HEK293 (cell line): ENCODE measurements at regions not wholly inside any gene's neighbourhood (a gene's known extent, or its start where the extent isn't known, plus 50 kb on each side); places are given as distances from the start of the nearest gene placed in this dataset.

Experiments
- CTCF ChIA-PET: fragments of 350-600 bp; formaldehyde crosslinking; extraction: SDS; loops from one replicate; lab custom pipeline; 2021; ENCODE audit warnings: antibody characterized with exemption; lab: Yijun Ruan, JAX
- POLR2A ChIA-PET: fragments of 300-600 bp; formaldehyde crosslinking; extraction: SDS; loops from one replicate; lab custom pipeline; 2020; ENCODE audit warnings: antibody characterized with exemption, inconsistent platforms; lab: Yijun Ruan, JAX
- H3K27ac ChIP-seq: fragments of 200-500 bp; sonication (Bioruptor generic); 2 replicates; pipeline ENCODE4 v1.5.1; 2014; ENCODE audit warnings: low read depth, low read length, control low read depth, inconsistent platforms; ENCODE audit errors: extremely low read depth
- H3K36me3 ChIP-seq, 2 experiments: fragments of 200-500 bp in 1 of 2; sonication (Bioruptor generic) in 1 of 2; 1 replicate in 1 of 2; 2 replicates in 1 of 2; pipeline ENCODE4 v1.5.1; 2014 to 2017; ENCODE audit warnings: inconsistent platforms in 2 of 2, low read length in 2 of 2; ENCODE audit not compliant: control insufficient read depth in 2 of 2, insufficient read depth in 1 of 2
- H3K4me1 ChIP-seq: fragments of 200-500 bp; sonication (Bioruptor generic); 2 replicates; pipeline ENCODE4 v1.5.1; 2014; ENCODE audit warnings: mild to moderate bottlenecking, low read length, inconsistent platforms; ENCODE audit not compliant: control insufficient read depth, insufficient read depth
- H3K4me3 ChIP-seq: 2 replicates; pipeline ENCODE4 v1.5.1; 2011; ENCODE audit warnings: low read depth, mild to moderate bottlenecking, control low read depth, low read length, moderate library complexity
- H3K9me3 ChIP-seq: fragments of 200-500 bp; sonication (Bioruptor generic); 2 replicates; pipeline ENCODE4 v1.5.1; 2014; ENCODE audit warnings: low read depth, low read length, inconsistent platforms; ENCODE audit not compliant: control insufficient read depth, insufficient read depth
- KLF10 ChIP-seq: fragments of 450-650 bp; IDR thresholded peaks from 2 replicates; pipeline ENCODE4 v1.5.1; 2018; ENCODE audit warnings: missing biosample characterization, mild to moderate bottlenecking, missing genetic modification characterization
- KLF9 ChIP-seq: fragments of 450-650 bp; formaldehyde crosslinking; IDR thresholded peaks from 2 replicates; pipeline ENCODE4 v1.5.1; 2016; ENCODE audit warnings: missing biosample characterization, missing genetic modification characterization, low read depth
- PRDM10 ChIP-seq: fragments of 450-650 bp; formaldehyde crosslinking; IDR thresholded peaks from 2 replicates; pipeline ENCODE4 v1.5.1; 2016; ENCODE audit warnings: missing biosample characterization, missing genetic modification characterization
- ZBTB17 ChIP-seq: fragments of 450-650 bp; formaldehyde crosslinking; IDR thresholded peaks from 2 replicates; pipeline ENCODE4 v1.5.1; 2016; ENCODE audit warnings: missing biosample characterization, missing genetic modification characterization
- ZBTB8A ChIP-seq: fragments of 450-650 bp; formaldehyde crosslinking; IDR thresholded peaks from 2 replicates; pipeline ENCODE4 v1.5.1; 2016; ENCODE audit warnings: missing biosample characterization, missing genetic modification characterization
- ZNF146 ChIP-seq: fragments of 450-650 bp; formaldehyde crosslinking; IDR thresholded peaks from 2 replicates; pipeline ENCODE4 v1.5.1; 2016; ENCODE audit warnings: missing biosample characterization, missing genetic modification characterization
- ZNF449 ChIP-seq: fragments of 450-650 bp; formaldehyde crosslinking; IDR thresholded peaks from 2 replicates; pipeline ENCODE4 v1.5.1; 2017; ENCODE audit warnings: missing biosample characterization, mild to moderate bottlenecking, missing genetic modification characterization, moderate library complexity
- ZNF514 ChIP-seq: fragments of 450-650 bp; formaldehyde crosslinking; IDR thresholded peaks from 2 replicates; pipeline ENCODE4 v1.5.1; 2016; ENCODE audit warnings: missing biosample characterization, missing genetic modification characterization
- ZNF530 ChIP-seq: fragments of 450-650 bp; formaldehyde crosslinking; IDR thresholded peaks from 2 replicates; pipeline ENCODE4 v1.5.1; 2016; ENCODE audit warnings: low read depth, missing biosample characterization, missing genetic modification characterization
- ZNF548 ChIP-seq: fragments of 450-650 bp; formaldehyde crosslinking; IDR thresholded peaks from 2 replicates; pipeline ENCODE4 v1.5.1; 2016; ENCODE audit warnings: missing biosample characterization, missing genetic modification characterization
- ZNF549 ChIP-seq: fragments of 450-650 bp; IDR thresholded peaks from 2 replicates; pipeline ENCODE4 v1.5.1; 2018; ENCODE audit warnings: missing biosample characterization, missing genetic modification characterization, mild to moderate bottlenecking, inconsistent platforms, moderate library complexity
- ZNF555 ChIP-seq: fragments of 450-650 bp; formaldehyde crosslinking; conservative IDR thresholded peaks from 2 replicates; pipeline ENCODE4 v1.5.1; 2017; ENCODE audit warnings: missing biosample characterization, mild to moderate bottlenecking, missing genetic modification characterization, inconsistent platforms
- ZNF610 ChIP-seq: fragments of 450-650 bp; formaldehyde crosslinking; IDR thresholded peaks from 2 replicates; pipeline ENCODE4 v1.5.1; 2016; ENCODE audit warnings: missing biosample characterization, missing genetic modification characterization, borderline replicate concordance
- ZNF701 ChIP-seq: fragments of 450-650 bp; formaldehyde crosslinking; IDR thresholded peaks from 2 replicates; pipeline ENCODE4 v1.5.1; 2016; ENCODE audit warnings: missing biosample characterization, missing genetic modification characterization
- ZNF747 ChIP-seq: fragments of 450-650 bp; formaldehyde crosslinking; IDR thresholded peaks from 2 replicates; pipeline ENCODE4 v1.5.1; 2016; ENCODE audit warnings: missing biosample characterization, missing genetic modification characterization
- TF ChIP-seq, protein P1 (sequence below): fragments of 450-650 bp; formaldehyde crosslinking; IDR thresholded peaks from 2 replicates; pipeline ENCODE4 v1.5.1; 2016; ENCODE audit warnings: missing biosample characterization, missing genetic modification characterization
- TF ChIP-seq, protein P2 (sequence below): fragments of 450-650 bp; formaldehyde crosslinking; IDR thresholded peaks from 2 replicates; pipeline ENCODE4 v1.5.1; 2016; ENCODE audit warnings: missing biosample characterization, missing genetic modification characterization
- TF ChIP-seq, protein P3 (sequence below): fragments of 450-650 bp; formaldehyde crosslinking; IDR thresholded peaks from 2 replicates; pipeline ENCODE4 v1.5.1; 2016; ENCODE audit warnings: missing biosample characterization, missing genetic modification characterization, borderline replicate concordance
- TF ChIP-seq, protein P4 (sequence below): fragments of 450-650 bp; formaldehyde crosslinking; IDR thresholded peaks from 2 replicates; pipeline ENCODE4 v1.5.1; 2017; ENCODE audit warnings: missing biosample characterization, missing genetic modification characterization
- TF ChIP-seq, protein P5 (sequence below): fragments of 450-650 bp; formaldehyde crosslinking; IDR thresholded peaks from 2 replicates; pipeline ENCODE4 v1.5.1; 2017; ENCODE audit warnings: missing biosample characterization, missing genetic modification characterization
- TF ChIP-seq, protein P6 (sequence below): fragments of 450-650 bp; formaldehyde crosslinking; IDR thresholded peaks from 2 replicates; pipeline ENCODE4 v1.5.1; 2017; ENCODE audit warnings: missing biosample characterization, missing genetic modification characterization

- TF ChIP-seq ZNF548, result no peak
These were observed 169.2 kb upstream of the SPATS2L start (continued) for GRCh38 chr2:200137271-200137670.

DNA sequence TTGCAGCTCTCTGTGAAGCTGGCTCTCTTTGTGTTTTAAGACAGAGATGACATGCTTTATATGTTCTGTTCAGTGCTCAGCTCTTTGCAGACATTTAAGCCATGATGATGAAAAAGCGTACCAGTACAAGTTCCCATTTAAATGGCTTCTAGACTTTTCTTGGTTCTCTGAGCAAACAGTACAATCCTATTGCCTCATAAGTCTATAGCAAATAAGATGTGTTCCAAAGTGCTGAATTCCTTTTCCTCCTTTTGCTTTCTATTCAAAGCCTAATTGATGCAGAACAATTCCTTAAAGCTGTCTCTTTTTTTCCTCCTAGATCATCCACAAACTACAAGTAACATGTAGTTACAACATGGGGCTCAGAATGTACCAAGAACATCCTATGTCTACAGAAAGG is 168.8 kb upstream of the SPATS2L start:
- Histone ChIP-seq H3K9me3 (no peaks in the 10 kb centered on the region), H3K36me3 (no peaks in the 10 kb centered on the region), H3K27ac (no peak overlapping the region), H3K4me1 (no peaks in the 10 kb centered on the region), H3K4me3 (no peak overlapping the region)
- TF ChIP-seq ZNF555 (tag by site-specific recombination), result no peak
- TF ChIP-seq, protein P1, sequence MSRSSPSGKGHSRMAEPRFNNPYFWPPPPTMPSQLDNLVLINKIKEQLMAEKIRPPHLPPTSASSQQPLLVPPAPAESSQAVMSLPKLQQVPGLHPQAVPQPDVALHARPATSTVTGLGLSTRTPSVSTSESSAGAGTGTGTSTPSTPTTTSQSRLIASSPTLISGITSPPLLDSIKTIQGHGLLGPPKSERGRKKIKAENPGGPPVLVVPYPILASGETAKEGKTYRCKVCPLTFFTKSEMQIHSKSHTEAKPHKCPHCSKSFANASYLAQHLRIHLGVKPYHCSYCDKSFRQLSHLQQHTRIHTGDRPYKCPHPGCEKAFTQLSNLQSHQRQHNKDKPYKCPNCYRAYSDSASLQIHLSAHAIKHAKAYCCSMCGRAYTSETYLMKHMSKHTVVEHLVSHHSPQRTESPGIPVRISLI (tag by site-specific recombination), result no peak
- no peak for TF ChIP-seq ZNF610
- no peak for TF ChIP-seq ZNF530 (tag by site-specific recombination)
- no peak for TF ChIP-seq ZNF146 (tag by site-specific recombination)
- no peak for TF ChIP-seq PRDM10
- TF ChIP-seq, protein P2, sequence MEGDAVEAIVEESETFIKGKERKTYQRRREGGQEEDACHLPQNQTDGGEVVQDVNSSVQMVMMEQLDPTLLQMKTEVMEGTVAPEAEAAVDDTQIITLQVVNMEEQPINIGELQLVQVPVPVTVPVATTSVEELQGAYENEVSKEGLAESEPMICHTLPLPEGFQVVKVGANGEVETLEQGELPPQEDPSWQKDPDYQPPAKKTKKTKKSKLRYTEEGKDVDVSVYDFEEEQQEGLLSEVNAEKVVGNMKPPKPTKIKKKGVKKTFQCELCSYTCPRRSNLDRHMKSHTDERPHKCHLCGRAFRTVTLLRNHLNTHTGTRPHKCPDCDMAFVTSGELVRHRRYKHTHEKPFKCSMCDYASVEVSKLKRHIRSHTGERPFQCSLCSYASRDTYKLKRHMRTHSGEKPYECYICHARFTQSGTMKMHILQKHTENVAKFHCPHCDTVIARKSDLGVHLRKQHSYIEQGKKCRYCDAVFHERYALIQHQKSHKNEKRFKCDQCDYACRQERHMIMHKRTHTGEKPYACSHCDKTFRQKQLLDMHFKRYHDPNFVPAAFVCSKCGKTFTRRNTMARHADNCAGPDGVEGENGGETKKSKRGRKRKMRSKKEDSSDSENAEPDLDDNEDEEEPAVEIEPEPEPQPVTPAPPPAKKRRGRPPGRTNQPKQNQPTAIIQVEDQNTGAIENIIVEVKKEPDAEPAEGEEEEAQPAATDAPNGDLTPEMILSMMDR (tag by site-specific recombination), result no peak
- TF ChIP-seq, protein P3, sequence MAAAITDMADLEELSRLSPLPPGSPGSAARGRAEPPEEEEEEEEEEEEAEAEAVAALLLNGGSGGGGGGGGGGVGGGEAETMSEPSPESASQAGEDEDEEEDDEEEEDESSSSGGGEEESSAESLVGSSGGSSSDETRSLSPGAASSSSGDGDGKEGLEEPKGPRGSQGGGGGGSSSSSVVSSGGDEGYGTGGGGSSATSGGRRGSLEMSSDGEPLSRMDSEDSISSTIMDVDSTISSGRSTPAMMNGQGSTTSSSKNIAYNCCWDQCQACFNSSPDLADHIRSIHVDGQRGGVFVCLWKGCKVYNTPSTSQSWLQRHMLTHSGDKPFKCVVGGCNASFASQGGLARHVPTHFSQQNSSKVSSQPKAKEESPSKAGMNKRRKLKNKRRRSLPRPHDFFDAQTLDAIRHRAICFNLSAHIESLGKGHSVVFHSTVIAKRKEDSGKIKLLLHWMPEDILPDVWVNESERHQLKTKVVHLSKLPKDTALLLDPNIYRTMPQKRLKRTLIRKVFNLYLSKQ (tag by site-specific recombination), result no peak
- TF ChIP-seq ZNF449 (tag by site-specific recombination), result no peak
- no peak for TF ChIP-seq ZNF701 (tag by site-specific recombination)
- no peak for TF ChIP-seq ZNF514 (tag by site-specific recombination)
- TF ChIP-seq ZNF549 (tag by site-specific recombination), result no peak
- TF ChIP-seq, protein P4, sequence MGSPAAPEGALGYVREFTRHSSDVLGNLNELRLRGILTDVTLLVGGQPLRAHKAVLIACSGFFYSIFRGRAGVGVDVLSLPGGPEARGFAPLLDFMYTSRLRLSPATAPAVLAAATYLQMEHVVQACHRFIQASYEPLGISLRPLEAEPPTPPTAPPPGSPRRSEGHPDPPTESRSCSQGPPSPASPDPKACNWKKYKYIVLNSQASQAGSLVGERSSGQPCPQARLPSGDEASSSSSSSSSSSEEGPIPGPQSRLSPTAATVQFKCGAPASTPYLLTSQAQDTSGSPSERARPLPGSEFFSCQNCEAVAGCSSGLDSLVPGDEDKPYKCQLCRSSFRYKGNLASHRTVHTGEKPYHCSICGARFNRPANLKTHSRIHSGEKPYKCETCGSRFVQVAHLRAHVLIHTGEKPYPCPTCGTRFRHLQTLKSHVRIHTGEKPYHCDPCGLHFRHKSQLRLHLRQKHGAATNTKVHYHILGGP, result no peak
- no peak for TF ChIP-seq ZNF747 (tag by site-specific recombination)
- TF ChIP-seq KLF9 (tag by site-specific recombination), result no peak
- no peak for TF ChIP-seq ZBTB17 (tag by site-specific recombination)
- TF ChIP-seq, protein P5, sequence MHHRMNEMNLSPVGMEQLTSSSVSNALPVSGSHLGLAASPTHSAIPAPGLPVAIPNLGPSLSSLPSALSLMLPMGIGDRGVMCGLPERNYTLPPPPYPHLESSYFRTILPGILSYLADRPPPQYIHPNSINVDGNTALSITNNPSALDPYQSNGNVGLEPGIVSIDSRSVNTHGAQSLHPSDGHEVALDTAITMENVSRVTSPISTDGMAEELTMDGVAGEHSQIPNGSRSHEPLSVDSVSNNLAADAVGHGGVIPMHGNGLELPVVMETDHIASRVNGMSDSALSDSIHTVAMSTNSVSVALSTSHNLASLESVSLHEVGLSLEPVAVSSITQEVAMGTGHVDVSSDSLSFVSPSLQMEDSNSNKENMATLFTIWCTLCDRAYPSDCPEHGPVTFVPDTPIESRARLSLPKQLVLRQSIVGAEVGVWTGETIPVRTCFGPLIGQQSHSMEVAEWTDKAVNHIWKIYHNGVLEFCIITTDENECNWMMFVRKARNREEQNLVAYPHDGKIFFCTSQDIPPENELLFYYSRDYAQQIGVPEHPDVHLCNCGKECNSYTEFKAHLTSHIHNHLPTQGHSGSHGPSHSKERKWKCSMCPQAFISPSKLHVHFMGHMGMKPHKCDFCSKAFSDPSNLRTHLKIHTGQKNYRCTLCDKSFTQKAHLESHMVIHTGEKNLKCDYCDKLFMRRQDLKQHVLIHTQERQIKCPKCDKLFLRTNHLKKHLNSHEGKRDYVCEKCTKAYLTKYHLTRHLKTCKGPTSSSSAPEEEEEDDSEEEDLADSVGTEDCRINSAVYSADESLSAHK (tag by site-specific recombination), result no peak
- TF ChIP-seq KLF10 (tag by site-specific recombination), result no peak
- TF ChIP-seq, protein P6, sequence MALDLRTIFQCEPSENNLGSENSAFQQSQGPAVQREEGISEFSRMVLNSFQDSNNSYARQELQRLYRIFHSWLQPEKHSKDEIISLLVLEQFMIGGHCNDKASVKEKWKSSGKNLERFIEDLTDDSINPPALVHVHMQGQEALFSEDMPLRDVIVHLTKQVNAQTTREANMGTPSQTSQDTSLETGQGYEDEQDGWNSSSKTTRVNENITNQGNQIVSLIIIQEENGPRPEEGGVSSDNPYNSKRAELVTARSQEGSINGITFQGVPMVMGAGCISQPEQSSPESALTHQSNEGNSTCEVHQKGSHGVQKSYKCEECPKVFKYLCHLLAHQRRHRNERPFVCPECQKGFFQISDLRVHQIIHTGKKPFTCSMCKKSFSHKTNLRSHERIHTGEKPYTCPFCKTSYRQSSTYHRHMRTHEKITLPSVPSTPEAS, result no peak
- TF ChIP-seq ZBTB8A (tag by site-specific recombination), result no peak
- ChIA-PET CTCF (interaction anchor here (0.6 to 1.5 kb wide), 2 partner anchors 152 to 1686 kb away, joined by 3 to 6 read pairs; no protein-coding TSS in a partner anchor), POLR2A (no interaction called here)
